ENCODE measurements at regions not wholly inside any gene's neighbourhood (a gene's known extent, or its start where the extent isn't known, plus 50 kb on each side); places are given as distances from the start of the nearest gene placed in this dataset.

GRCh38 chr2:240355001-240355891 lies 80.2 kb upstream of the GPC1 start:
- Mint-ChIP-seq H3K4me1 (peaks cover 2% of the 10 kb centered on the region), H3K9me3 (peaks cover 11% of the 10 kb centered on the region), H3K27me3 (ENCODE audit: insufficient read depth, low read depth) (peaks cover 5% of the 10 kb centered on the region), H3K4me3 (no peak overlapping the region), H3K27ac (no peak overlapping the region), H3K36me3 (no peaks in the 10 kb centered on the region)
- H4K20me1 ChIP-seq (ENCODE audit: low read depth): no peaks in the 10 kb centered on the region
- no peak overlapping the region for H3K4me3 ChIP-seq
- TF ChIP-seq EZH2 (IDR thresholded peaks at IDR 0.05) (no peak), CTCF (IDR thresholded peaks at IDR 0.05) (no peak), EZH2phosphoT487 (IDR thresholded peaks at IDR 0.05) (no peak)
- no peaks in the 10 kb centered on the region for H3K36me3 ChIP-seq
- H3K4me1 ChIP-seq: no peaks in the 10 kb centered on the region
- H3K79me2 ChIP-seq (ENCODE audit: low read depth): no peaks in the 10 kb centered on the region
- H3K4me2 ChIP-seq: no peak overlapping the region
- H3K9me3 ChIP-seq (ENCODE audit: low read depth): no peaks in the 10 kb centered on the region
- no peak overlapping the region for H3K27ac ChIP-seq
- H2AFZ ChIP-seq (replicated peaks): no peak overlapping the region
- H3K9ac ChIP-seq: no peak overlapping the region
- no peaks in the 10 kb centered on the region for H3F3A ChIP-seq (ENCODE audit: low read depth)
- H3K27me3 ChIP-seq: no peaks in the 10 kb centered on the region
- no peak for DNase-seq (ENCODE audit: low spot score)

DNA sequence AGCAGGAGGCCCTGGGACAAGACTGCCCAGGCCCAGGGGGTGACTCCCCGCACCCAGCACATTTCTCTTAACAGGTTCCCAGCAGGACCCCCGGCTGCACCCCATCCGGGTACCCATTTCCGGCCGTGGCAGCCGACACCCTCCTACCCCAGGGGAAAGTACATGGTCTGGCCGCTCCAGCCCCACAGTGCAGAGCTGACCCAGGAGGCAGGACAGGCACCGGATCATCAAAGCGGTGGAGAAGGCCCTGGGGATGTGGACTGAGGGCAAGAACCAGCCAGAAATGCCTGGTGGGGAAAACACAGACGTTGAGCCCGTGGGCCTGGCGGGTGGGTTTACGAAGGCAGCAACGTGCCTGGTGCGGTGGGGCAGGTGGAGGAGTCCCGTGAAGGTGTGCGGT lies 79.5 kb upstream of the GPC1 start:
- Mint-ChIP-seq H3K9me3 (peaks cover 17% of the 10 kb centered on the region), H3K27ac (no peak overlapping the region)
- DNase-seq (ENCODE audit: low spot score): no peak

GRCh38 chr2:240356700-240357640 lies 78.5 kb upstream of the GPC1 start:
- no peaks in the 10 kb centered on the region for H3K36me3 ChIP-seq
- H4K20me1 ChIP-seq (ENCODE audit: low read depth): no peaks in the 10 kb centered on the region
- no peak overlapping the region for H3K4me2 ChIP-seq
- no peaks in the 10 kb centered on the region for H3K27me3 ChIP-seq
- no peaks in the 10 kb centered on the region for H3K4me1 ChIP-seq
- no peak for TF ChIP-seq CTCF (IDR thresholded peaks at IDR 0.05)
- TF ChIP-seq EZH2 (IDR thresholded peaks at IDR 0.05): no peak
- no peak for TF ChIP-seq EZH2phosphoT487 (IDR thresholded peaks at IDR 0.05)
- H3K9me3 Mint-ChIP-seq: peaks cover 27% of the 10 kb centered on the region
- H3K36me3 Mint-ChIP-seq: peaks cover 2% of the 10 kb centered on the region
- no peak overlapping the region for H3K27ac Mint-ChIP-seq
- no peak overlapping the region for H3K9ac ChIP-seq
- H3K79me2 ChIP-seq (ENCODE audit: low read depth): no peaks in the 10 kb centered on the region
- peaks cover 2% of the 10 kb centered on the region for H3K4me1 Mint-ChIP-seq
- H3F3A ChIP-seq (ENCODE audit: low read depth): no peaks in the 10 kb centered on the region
- H3K9me3 ChIP-seq (ENCODE audit: low read depth): no peaks in the 10 kb centered on the region
- no peak overlapping the region for H3K4me3 ChIP-seq
- no peak overlapping the region for H3K4me3 Mint-ChIP-seq
- peaks cover 10% of the 10 kb centered on the region for H3K27me3 Mint-ChIP-seq (ENCODE audit: insufficient read depth, low read depth)
- DNase-seq (ENCODE audit: low spot score): no peak
- no peak overlapping the region for H2AFZ ChIP-seq (replicated peaks)
- no peak overlapping the region for H3K27ac ChIP-seq

More for the DNA sequence above, 79.5 kb upstream of the GPC1 start:
- Histone ChIP-seq H3K9me3 (ENCODE audit: low read depth) (no peaks in the 10 kb centered on the region), H3K79me2 (ENCODE audit: low read depth) (no peaks in the 10 kb centered on the region), H3K36me3 (no peaks in the 10 kb centered on the region), H3K4me2 (no peak overlapping the region), H3K27ac (no peak overlapping the region), H4K20me1 (ENCODE audit: low read depth) (no peaks in the 10 kb centered on the region), H3K27me3 (no peaks in the 10 kb centered on the region), H2AFZ (replicated peaks) (no peak overlapping the region), H3K9ac (no peak overlapping the region), H3K4me3 (no peak overlapping the region), H3K4me1 (no peaks in the 10 kb centered on the region), H3F3A (ENCODE audit: low read depth) (no peaks in the 10 kb centered on the region)
- Mint-ChIP-seq H3K4me1 (peaks cover 2% of the 10 kb centered on the region), H3K27me3 (ENCODE audit: insufficient read depth, low read depth) (peaks cover 8% of the 10 kb centered on the region), H3K36me3 (peaks cover 2% of the 10 kb centered on the region), H3K4me3 (no peak overlapping the region)
- TF ChIP-seq CTCF (IDR thresholded peaks at IDR 0.05) (no peak), EZH2phosphoT487 (IDR thresholded peaks at IDR 0.05) (no peak), EZH2 (IDR thresholded peaks at IDR 0.05) (no peak)
